Ovary (tissue), 7 donors: ENCODE measurements at regions not wholly inside any gene's neighbourhood (a gene's known extent, or its start where the extent isn't known, plus 50 kb on each side); places are given as distances from the start of the nearest gene placed in this dataset.

Source experiments
- DNase-seq, 5 donors: peaks; one replicate each; pipeline ENCODE4 v3.0.0-alpha.2; 2019 to 2020
- H3K27ac ChIP-seq, 2 donors: fragments of 200-600 bp; one replicate each; pipeline versions ENCODE4 v1.5.1 to v1.8.0; 2019 to 2022
- H3K27me3 ChIP-seq: fragments of 200-600 bp; one replicate; pipeline ENCODE4 v1.8.0; 2022
- H3K36me3 ChIP-seq: fragments of 200-600 bp; sonication (generic); one replicate; pipeline ENCODE4 v1.5.1; 2019
- H3K4me1 ChIP-seq: one replicate; pipeline ENCODE4 v1.8.1; 2013; ENCODE audit warnings: mild to moderate bottlenecking, moderate library complexity; ENCODE audit not compliant: insufficient read depth
- H3K4me3 ChIP-seq: fragments of 200-600 bp; sonication (generic); one replicate; pipeline ENCODE4 v1.5.1; 2017
- H3K9me3 ChIP-seq, 2 donors: fragments of 200-600 bp in 1 of 2; sonication (generic) in 1 of 2; one replicate each; pipeline versions ENCODE4 v1.5.1 to v1.8.1; 2013 to 2019; ENCODE audit warnings: mild to moderate bottlenecking in 1 of 2, moderate library complexity in 1 of 2
- EP300 ChIP-seq: sonication (generic); formaldehyde crosslinking; IDR thresholded peaks from one replicate; pipeline ENCODE4 v1.6.1; 2017; ENCODE audit warnings: antibody characterized with exemption
- POLR2A ChIP-seq: fragments of 450-650 bp; IDR thresholded peaks from one replicate; pipeline ENCODE4 v1.6.1; 2017; ENCODE audit warnings: antibody characterized with exemption, mild to moderate bottlenecking, moderate library complexity
- WGBS, 3 donors: extraction: QIAGEN DNeasy Blood & Tissue Kit in 1 of 3; methylation state at CpG; one replicate each; pipeline versions ENCODE4 v1.1.5 to v1.1.7; 2013 to 2017; 5-methylcytosine and 5-hydroxymethylcytosine counted together
- intact Hi-C, 4 donors: fragments of 100-400 bp; cut with DNase I; formaldehyde crosslinking; loops; one replicate each; pipeline versions ENCODE4 v1.11.0 to v1.15.1; 2022 to 2023
- TF ChIP-seq, protein P1 (sequence below), 3 donors: fragments of 450-650 bp in 2 of 3; fragments of 200-600 bp in 1 of 3; IDR thresholded peaks; one replicate each; pipeline versions ENCODE4 v1.5.1 to v1.8.0; 2016 to 2022; ENCODE audit warnings: antibody characterized with exemption in 3 of 3, mild to moderate bottlenecking in 1 of 3
- donor health status: DM: no; HTN: no; CAD: no; lungs with moderate emphysema.
- donor health status: DM: no; HTN: no; CAD: no.
- donor health status: Bipolar disorder and iron deficiency.
- donor health status: DM: no; HTN: no; CAD: no.
- donor health status: DM: yes; HTN: yes; CAD: no.

DNA sequence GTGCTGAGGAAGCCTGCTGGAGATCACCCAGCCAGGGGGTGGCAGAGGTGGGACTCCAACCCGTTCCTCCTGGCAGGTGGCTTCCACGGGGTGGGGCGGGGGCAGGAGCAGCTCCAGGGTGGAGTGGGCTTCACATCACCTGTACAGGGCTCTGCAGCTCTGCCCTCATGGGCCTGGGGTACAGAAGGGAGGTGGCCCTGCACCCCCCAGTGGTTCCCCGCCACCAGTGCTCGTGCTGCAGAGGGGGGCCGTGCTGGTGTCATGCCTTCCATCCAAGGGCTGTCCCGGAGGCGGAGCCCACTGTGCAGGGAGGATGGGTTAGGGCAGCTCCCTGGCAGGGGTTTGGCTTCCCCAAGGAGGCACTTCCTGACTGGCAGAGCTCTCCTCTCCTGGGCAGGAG, 76.4 kb upstream of the SHISAL1 start:
- Histone ChIP-seq H3K9me3 (no peaks in the 10 kb centered on the region), H3K27ac (no peak overlapping the region), H3K4me3 (no peak overlapping the region), H3K4me1 (no peaks in the 10 kb centered on the region), H3K27me3 (no peaks in the 10 kb centered on the region), H3K36me3 (no peaks in the 10 kb centered on the region)
- peak in 1 of 5 donors; percentile 11 for DNase-seq
- intact Hi-C loops, result loop anchor here in 1 of 4 donors (10.0 kb wide), 1 partner anchor 114 kb away; no protein-coding TSS in a partner anchor
- 86 to 88% (median 87%) methylated on average over 7 to 8 of the region's 8 CpGs for WGBS, 3 donors
- TF ChIP-seq POLR2A, result no peak
- TF ChIP-seq, protein P1, sequence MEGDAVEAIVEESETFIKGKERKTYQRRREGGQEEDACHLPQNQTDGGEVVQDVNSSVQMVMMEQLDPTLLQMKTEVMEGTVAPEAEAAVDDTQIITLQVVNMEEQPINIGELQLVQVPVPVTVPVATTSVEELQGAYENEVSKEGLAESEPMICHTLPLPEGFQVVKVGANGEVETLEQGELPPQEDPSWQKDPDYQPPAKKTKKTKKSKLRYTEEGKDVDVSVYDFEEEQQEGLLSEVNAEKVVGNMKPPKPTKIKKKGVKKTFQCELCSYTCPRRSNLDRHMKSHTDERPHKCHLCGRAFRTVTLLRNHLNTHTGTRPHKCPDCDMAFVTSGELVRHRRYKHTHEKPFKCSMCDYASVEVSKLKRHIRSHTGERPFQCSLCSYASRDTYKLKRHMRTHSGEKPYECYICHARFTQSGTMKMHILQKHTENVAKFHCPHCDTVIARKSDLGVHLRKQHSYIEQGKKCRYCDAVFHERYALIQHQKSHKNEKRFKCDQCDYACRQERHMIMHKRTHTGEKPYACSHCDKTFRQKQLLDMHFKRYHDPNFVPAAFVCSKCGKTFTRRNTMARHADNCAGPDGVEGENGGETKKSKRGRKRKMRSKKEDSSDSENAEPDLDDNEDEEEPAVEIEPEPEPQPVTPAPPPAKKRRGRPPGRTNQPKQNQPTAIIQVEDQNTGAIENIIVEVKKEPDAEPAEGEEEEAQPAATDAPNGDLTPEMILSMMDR (IDR thresholded peaks at IDR 0.05), result no peak
- TF ChIP-seq EP300, result no peak

DNA sequence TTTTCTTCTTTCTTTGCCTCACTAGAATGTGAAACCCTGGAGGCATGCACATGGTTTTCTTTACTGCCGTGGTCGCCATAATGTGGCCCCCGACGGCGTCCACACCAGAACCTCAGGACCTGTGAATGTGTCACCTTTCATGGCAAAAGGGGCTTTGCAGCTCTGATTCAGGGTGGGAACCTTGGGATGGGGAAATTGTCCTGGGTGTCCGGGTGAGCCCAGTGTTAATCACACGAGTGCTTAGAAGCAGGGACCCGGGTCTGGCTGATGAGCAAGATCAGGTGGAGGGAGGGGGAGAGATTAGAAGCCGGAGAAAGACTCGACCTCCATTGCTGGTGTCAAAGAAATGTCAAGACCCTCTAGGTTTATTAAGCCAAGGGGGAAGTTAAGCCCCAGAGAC, 74.7 kb upstream of the SHISAL1 start:
- Histone ChIP-seq H3K27ac (no peak overlapping the region), H3K4me1 (no peaks in the 10 kb centered on the region), H3K36me3 (no peaks in the 10 kb centered on the region), H3K27me3 (no peaks in the 10 kb centered on the region), H3K9me3 (no peaks in the 10 kb centered on the region), H3K4me3 (no peak overlapping the region)
- intact Hi-C loops, result loop anchor here in 1 of 4 donors (10.0 kb wide), 1 partner anchor 113 kb away; no protein-coding TSS in a partner anchor
- no peak for TF ChIP-seq POLR2A
- TF ChIP-seq EP300, result no peak
- TF ChIP-seq, protein P1 (IDR thresholded peaks at IDR 0.05), result no peak
- 82 to 89% (median 85%) methylated on average over 10 of the region's 10 CpGs for WGBS, 3 donors
- DNase-seq, result peak in 1 of 5 donors; percentile 2

- TF ChIP-seq, protein P1 (IDR thresholded peaks at IDR 0.05), result no peak
- TF ChIP-seq POLR2A (no peak), EP300 (no peak)
- intact Hi-C loops, result loop anchor here in 1 of 4 donors (10.0 kb wide), 1 partner anchor 112 kb away; no protein-coding TSS in a partner anchor
- 86 to 89% (median 86%) methylated on average over 20 of the region's 20 CpGs for WGBS, 3 donors
Measured at GRCh38 chr22:44386386-44387035, 73.8 kb upstream of the SHISAL1 start.

DNA sequence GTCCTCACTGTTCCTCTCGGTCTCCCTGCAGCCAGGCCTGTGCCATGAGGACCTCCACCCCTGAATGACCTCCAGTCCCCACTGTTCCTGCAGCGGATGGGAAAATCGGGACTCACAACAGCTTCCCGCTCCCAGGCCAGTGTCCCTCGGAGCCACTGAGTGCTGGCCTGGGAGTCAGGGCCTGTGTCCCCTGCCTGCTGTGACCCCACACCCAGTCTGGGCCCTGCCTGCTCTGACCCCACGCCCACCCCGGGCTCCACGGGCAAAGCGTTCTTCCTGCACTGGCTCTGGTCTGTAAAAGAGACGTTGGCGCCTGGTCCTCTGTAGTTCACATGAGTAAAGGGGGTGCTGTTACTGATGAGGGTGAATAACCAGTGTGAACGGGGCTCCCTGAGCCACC, 73.0 kb upstream of the SHISAL1 start:
- Histone ChIP-seq H3K27ac (no peak overlapping the region), H3K4me3 (no peak overlapping the region), H3K4me1 (no peaks in the 10 kb centered on the region), H3K36me3 (no peaks in the 10 kb centered on the region), H3K27me3 (no peaks in the 10 kb centered on the region), H3K9me3 (no peaks in the 10 kb centered on the region)
- peak in 1 of 5 donors; percentile 2 for DNase-seq
- WGBS, 3 donors, result 93 to 96% (median 93%) methylated on average over 11 to 12 of the region's 12 CpGs
- TF ChIP-seq POLR2A, result no peak
- intact Hi-C loops, result loop anchor here in 1 of 4 donors (10.0 kb wide), 1 partner anchor 111 kb away; no protein-coding TSS in a partner anchor

More at GRCh38 chr22:44386386-44387035, 73.8 kb upstream of the SHISAL1 start:
- H3K27ac ChIP-seq, result no peak overlapping the region
- H3K4me1 ChIP-seq, result no peaks in the 10 kb centered on the region
- H3K9me3 ChIP-seq, result no peaks in the 10 kb centered on the region
- no peak overlapping the region for H3K4me3 ChIP-seq
- H3K27me3 ChIP-seq, result no peaks in the 10 kb centered on the region
- DNase-seq, result peak in 1 of 5 donors; percentile 7
- H3K36me3 ChIP-seq, result no peaks in the 10 kb centered on the region

- 89 to 95% (median 89%) methylated on average over 14 of the region's 14 CpGs for WGBS, 3 donors
- no peaks in the 10 kb centered on the region for H3K27me3 ChIP-seq
- no peak overlapping the region for H3K4me3 ChIP-seq
- no peaks in the 10 kb centered on the region for H3K36me3 ChIP-seq
- no peaks in the 10 kb centered on the region for H3K9me3 ChIP-seq
- H3K27ac ChIP-seq, result no peak overlapping the region
- peak in 1 of 5 donors; percentile 14 for DNase-seq
- intact Hi-C loops, result loop anchor here in 1 of 4 donors (10.0 kb wide), 1 partner anchor 110 kb away; no protein-coding TSS in a partner anchor
- H3K4me1 ChIP-seq, result no peaks in the 10 kb centered on the region
- TF ChIP-seq, protein P1 (IDR thresholded peaks at IDR 0.05), result no peak
- TF ChIP-seq EP300, result no peak
- no peak for TF ChIP-seq POLR2A
Measured at GRCh38 chr22:44385296-44385610, 72.5 kb upstream of the SHISAL1 start.
